Loucy (cell line): ENCODE measurements at regions not wholly inside any gene's neighbourhood (a gene's known extent, or its start where the extent isn't known, plus 50 kb on each side); places are given as distances from the start of the nearest gene placed in this dataset.

Experiments used
- H2AFZ ChIP-seq: fragments of 200-600 bp; sonication (generic); 2 replicates; pipeline ENCODE4 v1.6.0; 2016; ENCODE audit warnings: antibody characterized with exemption, mild to moderate bottlenecking, low read length, moderate library complexity
- H3F3A ChIP-seq: fragments of 200-600 bp; 2 replicates; pipeline ENCODE4 v1.6.0; 2016; ENCODE audit warnings: antibody characterized with exemption, low read depth, mild to moderate bottlenecking
- H3K27me3 ChIP-seq: fragments of 200-600 bp; sonication (generic); 2 replicates; pipeline ENCODE4 v1.6.1; 2014; ENCODE audit warnings: low read length, mild to moderate bottlenecking; ENCODE audit not compliant: insufficient read depth, poor library complexity, severe bottlenecking
- H3K36me3 ChIP-seq: fragments of 200-600 bp; sonication (generic); 2 replicates; pipeline ENCODE4 v1.6.1; 2016; ENCODE audit warnings: low read length; ENCODE audit not compliant: insufficient read depth
- H3K4me1 ChIP-seq: fragments of 200-600 bp; sonication (generic); 2 replicates; pipeline ENCODE4 v1.5.1; 2014; ENCODE audit warnings: low read length, mild to moderate bottlenecking; ENCODE audit not compliant: insufficient read depth, poor library complexity, severe bottlenecking
- H3K4me2 ChIP-seq: fragments of 200-600 bp; sonication (generic); 2 replicates; pipeline ENCODE4 v1.6.0; 2014; ENCODE audit warnings: antibody characterized with exemption, low read length, low read depth, mild to moderate bottlenecking; ENCODE audit not compliant: poor library complexity, severe bottlenecking
- H3K4me3 ChIP-seq: fragments of 200-600 bp; sonication (generic); 2 replicates; pipeline ENCODE4 v1.5.1; 2014; ENCODE audit warnings: low read length, mild to moderate bottlenecking, mixed read lengths; ENCODE audit not compliant: poor library complexity, severe bottlenecking
- H3K79me2 ChIP-seq: fragments of 200-600 bp; sonication (generic); 2 replicates; pipeline ENCODE4 v1.6.1; 2014; ENCODE audit warnings: low read length; ENCODE audit not compliant: insufficient read depth
- H3K9ac ChIP-seq: fragments of 200-600 bp; sonication (generic); 2 replicates; pipeline ENCODE4 v1.6.0; 2014; ENCODE audit warnings: mild to moderate bottlenecking, low read depth, low read length, moderate library complexity; ENCODE audit not compliant: poor library complexity, severe bottlenecking
- H3K9me2 ChIP-seq: fragments of 200-600 bp; sonication (generic); replicated peaks from 2 replicates; pipeline ENCODE4 v1.6.1; 2016; ENCODE audit warnings: low read depth, low read length, mixed read lengths
- H3K9me3 ChIP-seq: fragments of 200-600 bp; sonication (generic); 2 replicates; pipeline ENCODE4 v1.6.1; 2014; ENCODE audit warnings: mild to moderate bottlenecking, antibody characterized with exemption, low read length, low read depth; ENCODE audit not compliant: insufficient read depth
- H4K20me1 ChIP-seq: fragments of 200-600 bp; sonication (generic); 2 replicates; pipeline ENCODE4 v1.6.0; 2014; ENCODE audit warnings: antibody characterized with exemption, low read length, mild to moderate bottlenecking; ENCODE audit not compliant: insufficient read depth, poor library complexity, severe bottlenecking
- EZH2phosphoT487 ChIP-seq: fragments of 200-600 bp; IDR thresholded peaks from 2 replicates; pipeline ENCODE4 v1.6.1; 2018; ENCODE audit warnings: antibody characterized with exemption, mild to moderate bottlenecking, moderate library complexity, borderline replicate concordance
- TF ChIP-seq, protein P1 (sequence below): fragments of 200-600 bp; sonication (generic); conservative IDR thresholded peaks from 2 replicates; pipeline ENCODE4 v1.5.1; 2014; ENCODE audit warnings: mild to moderate bottlenecking, antibody characterized with exemption, low read length

DNA sequence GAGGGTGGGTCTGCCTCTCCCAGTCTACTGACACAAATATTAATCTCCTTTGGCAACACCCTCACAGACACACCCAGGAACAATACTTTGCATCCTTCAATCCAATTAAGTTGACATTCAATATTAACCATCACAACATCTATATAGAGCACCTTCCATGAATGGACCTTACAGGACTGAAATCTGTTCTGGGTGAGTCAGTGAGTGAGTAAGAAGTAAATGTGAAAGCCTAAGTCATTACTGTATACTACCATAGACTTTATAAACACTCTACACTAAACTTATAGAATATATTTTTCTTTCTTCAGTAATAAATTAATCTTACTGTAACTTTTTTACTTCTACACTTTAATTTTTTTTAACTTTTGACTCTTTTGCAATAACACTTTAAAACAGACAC lies 993.8 kb upstream of the MAP3K7 start:
- Histone ChIP-seq H3K9ac (no peak overlapping the region), H3F3A (no peaks in the 10 kb centered on the region), H3K4me1 (no peaks in the 10 kb centered on the region), H3K4me2 (no peak overlapping the region), H3K27me3 (no peaks in the 10 kb centered on the region), H2AFZ (no peak overlapping the region), H3K36me3 (no peaks in the 10 kb centered on the region), H3K9me2 (no peaks in the 10 kb centered on the region), H3K79me2 (no peaks in the 10 kb centered on the region), H3K9me3 (no peaks in the 10 kb centered on the region), H4K20me1 (no peaks in the 10 kb centered on the region), H3K4me3 (no peak overlapping the region)
- TF ChIP-seq, protein P1, sequence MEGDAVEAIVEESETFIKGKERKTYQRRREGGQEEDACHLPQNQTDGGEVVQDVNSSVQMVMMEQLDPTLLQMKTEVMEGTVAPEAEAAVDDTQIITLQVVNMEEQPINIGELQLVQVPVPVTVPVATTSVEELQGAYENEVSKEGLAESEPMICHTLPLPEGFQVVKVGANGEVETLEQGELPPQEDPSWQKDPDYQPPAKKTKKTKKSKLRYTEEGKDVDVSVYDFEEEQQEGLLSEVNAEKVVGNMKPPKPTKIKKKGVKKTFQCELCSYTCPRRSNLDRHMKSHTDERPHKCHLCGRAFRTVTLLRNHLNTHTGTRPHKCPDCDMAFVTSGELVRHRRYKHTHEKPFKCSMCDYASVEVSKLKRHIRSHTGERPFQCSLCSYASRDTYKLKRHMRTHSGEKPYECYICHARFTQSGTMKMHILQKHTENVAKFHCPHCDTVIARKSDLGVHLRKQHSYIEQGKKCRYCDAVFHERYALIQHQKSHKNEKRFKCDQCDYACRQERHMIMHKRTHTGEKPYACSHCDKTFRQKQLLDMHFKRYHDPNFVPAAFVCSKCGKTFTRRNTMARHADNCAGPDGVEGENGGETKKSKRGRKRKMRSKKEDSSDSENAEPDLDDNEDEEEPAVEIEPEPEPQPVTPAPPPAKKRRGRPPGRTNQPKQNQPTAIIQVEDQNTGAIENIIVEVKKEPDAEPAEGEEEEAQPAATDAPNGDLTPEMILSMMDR: no peak
- TF ChIP-seq EZH2phosphoT487: no peak

DNA sequence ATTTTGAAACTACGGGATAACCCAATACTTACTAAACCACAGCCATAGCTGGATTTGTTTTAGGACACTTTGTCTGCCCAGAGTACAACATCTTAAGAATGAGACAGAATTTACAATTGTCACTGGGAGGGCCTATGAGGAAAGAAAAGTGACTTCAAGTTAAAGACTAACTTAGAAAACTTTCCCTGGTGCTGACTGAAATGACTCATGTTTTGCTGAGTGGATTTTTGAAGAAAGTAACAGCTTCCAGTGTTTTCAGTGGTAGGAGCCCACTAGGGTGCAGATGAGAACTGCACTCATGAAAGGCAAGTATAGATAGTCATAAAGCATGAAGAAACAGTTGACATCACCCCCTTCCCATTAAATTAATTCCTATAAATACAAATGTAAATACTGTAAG lies 988.2 kb upstream of the MAP3K7 start:
- no peak for TF ChIP-seq EZH2phosphoT487
- TF ChIP-seq, protein P1: no peak
- Histone ChIP-seq H2AFZ (no peak overlapping the region), H3K79me2 (no peaks in the 10 kb centered on the region), H4K20me1 (no peaks in the 10 kb centered on the region), H3K27me3 (no peaks in the 10 kb centered on the region), H3K9me3 (no peaks in the 10 kb centered on the region), H3K4me2 (no peak overlapping the region), H3K4me1 (no peaks in the 10 kb centered on the region), H3K36me3 (no peaks in the 10 kb centered on the region), H3K4me3 (no peak overlapping the region), H3K9me2 (no peaks in the 10 kb centered on the region), H3K9ac (no peak overlapping the region), H3F3A (no peaks in the 10 kb centered on the region)

DNA sequence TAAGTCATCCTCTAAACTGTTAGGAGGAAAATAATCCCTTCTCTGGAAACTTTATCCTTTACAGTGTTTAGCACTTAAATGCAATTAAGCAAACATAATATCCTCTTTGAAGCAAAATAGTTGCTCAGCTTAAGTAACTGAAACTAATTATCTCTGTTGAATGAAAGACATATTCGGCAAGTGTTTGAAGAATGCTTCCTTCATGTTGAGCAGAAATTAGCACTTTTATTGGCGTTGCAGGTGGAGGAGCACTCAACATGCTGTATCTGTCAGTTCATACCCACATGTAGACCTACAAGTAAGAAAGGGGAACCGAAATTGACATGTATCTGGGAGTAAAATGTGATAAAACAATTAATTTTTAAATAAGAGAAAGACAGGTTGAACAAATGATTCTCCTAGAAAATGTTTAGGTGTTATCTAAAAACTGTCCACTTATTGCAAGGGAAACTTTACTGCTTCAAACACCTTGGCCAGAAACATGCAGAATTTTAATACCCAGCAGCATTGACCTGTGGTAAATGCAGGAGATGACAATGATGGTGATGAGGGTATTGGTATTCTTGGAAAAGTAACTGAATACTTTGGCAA lies 987.0 kb upstream of the MAP3K7 start:
- H3K36me3 ChIP-seq: no peaks in the 10 kb centered on the region
- H3K9ac ChIP-seq: no peak overlapping the region
- no peaks in the 10 kb centered on the region for H3K9me2 ChIP-seq
- no peak overlapping the region for H3K4me2 ChIP-seq
- no peaks in the 10 kb centered on the region for H3K4me1 ChIP-seq
- no peak overlapping the region for H3K4me3 ChIP-seq
- H2AFZ ChIP-seq: no peak overlapping the region
- TF ChIP-seq, protein P1: no peak
- TF ChIP-seq EZH2phosphoT487: no peak
- H3K9me3 ChIP-seq: no peaks in the 10 kb centered on the region
- H3K79me2 ChIP-seq: no peaks in the 10 kb centered on the region
- no peaks in the 10 kb centered on the region for H3K27me3 ChIP-seq
- no peaks in the 10 kb centered on the region for H4K20me1 ChIP-seq
- H3F3A ChIP-seq: no peaks in the 10 kb centered on the region
